HL-60 (cell line): ENCODE measurements at regions not wholly inside any gene's neighbourhood (a gene's known extent, or its start where the extent isn't known, plus 50 kb on each side); places are given as distances from the start of the nearest gene placed in this dataset.

Source experiments
- GABPA ChIP-seq: IDR thresholded peaks from 2 replicates; pipeline ENCODE4 v1.6.1; 2012; ENCODE audit warnings: low read depth
- POLR2AphosphoS5 ChIP-seq: IDR thresholded peaks from 2 replicates; pipeline ENCODE4 v1.6.1; 2012; ENCODE audit warnings: low read depth
- TF ChIP-seq, protein P1 (sequence below): IDR thresholded peaks from one replicate; pipeline ENCODE4 v1.5.1; 2011; ENCODE audit warnings: low read length, control low read depth, inconsistent platforms; ENCODE audit not compliant: insufficient read depth
- TF ChIP-seq, protein P2 (sequence below): IDR thresholded peaks from 2 replicates; pipeline ENCODE4 v1.6.1; 2012; ENCODE audit warnings: low read depth; ENCODE audit not compliant: insufficient replicate concordance

DNA sequence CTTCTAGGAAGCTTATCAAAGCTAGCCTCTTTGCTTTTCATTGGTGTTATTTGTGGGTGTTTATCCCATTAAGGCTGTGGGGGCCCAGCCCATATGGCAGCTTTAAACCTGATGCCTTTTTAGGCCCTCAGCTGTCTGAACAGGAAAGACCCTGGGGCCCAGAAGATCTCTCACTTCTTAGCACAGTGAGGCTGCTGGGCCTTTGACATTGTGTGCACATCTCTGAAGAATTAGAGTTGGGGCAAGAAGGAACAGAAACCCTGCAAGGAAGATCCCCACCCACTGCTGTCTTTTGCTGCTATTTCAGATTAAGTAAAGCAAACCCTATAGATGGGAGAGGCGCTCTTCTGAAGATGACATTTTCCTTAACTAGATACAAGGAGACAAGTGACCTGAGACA is 250.0 kb downstream of the SMAD2 start:
- TF ChIP-seq, protein P1, sequence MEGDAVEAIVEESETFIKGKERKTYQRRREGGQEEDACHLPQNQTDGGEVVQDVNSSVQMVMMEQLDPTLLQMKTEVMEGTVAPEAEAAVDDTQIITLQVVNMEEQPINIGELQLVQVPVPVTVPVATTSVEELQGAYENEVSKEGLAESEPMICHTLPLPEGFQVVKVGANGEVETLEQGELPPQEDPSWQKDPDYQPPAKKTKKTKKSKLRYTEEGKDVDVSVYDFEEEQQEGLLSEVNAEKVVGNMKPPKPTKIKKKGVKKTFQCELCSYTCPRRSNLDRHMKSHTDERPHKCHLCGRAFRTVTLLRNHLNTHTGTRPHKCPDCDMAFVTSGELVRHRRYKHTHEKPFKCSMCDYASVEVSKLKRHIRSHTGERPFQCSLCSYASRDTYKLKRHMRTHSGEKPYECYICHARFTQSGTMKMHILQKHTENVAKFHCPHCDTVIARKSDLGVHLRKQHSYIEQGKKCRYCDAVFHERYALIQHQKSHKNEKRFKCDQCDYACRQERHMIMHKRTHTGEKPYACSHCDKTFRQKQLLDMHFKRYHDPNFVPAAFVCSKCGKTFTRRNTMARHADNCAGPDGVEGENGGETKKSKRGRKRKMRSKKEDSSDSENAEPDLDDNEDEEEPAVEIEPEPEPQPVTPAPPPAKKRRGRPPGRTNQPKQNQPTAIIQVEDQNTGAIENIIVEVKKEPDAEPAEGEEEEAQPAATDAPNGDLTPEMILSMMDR: no peak
- TF ChIP-seq, protein P2, sequence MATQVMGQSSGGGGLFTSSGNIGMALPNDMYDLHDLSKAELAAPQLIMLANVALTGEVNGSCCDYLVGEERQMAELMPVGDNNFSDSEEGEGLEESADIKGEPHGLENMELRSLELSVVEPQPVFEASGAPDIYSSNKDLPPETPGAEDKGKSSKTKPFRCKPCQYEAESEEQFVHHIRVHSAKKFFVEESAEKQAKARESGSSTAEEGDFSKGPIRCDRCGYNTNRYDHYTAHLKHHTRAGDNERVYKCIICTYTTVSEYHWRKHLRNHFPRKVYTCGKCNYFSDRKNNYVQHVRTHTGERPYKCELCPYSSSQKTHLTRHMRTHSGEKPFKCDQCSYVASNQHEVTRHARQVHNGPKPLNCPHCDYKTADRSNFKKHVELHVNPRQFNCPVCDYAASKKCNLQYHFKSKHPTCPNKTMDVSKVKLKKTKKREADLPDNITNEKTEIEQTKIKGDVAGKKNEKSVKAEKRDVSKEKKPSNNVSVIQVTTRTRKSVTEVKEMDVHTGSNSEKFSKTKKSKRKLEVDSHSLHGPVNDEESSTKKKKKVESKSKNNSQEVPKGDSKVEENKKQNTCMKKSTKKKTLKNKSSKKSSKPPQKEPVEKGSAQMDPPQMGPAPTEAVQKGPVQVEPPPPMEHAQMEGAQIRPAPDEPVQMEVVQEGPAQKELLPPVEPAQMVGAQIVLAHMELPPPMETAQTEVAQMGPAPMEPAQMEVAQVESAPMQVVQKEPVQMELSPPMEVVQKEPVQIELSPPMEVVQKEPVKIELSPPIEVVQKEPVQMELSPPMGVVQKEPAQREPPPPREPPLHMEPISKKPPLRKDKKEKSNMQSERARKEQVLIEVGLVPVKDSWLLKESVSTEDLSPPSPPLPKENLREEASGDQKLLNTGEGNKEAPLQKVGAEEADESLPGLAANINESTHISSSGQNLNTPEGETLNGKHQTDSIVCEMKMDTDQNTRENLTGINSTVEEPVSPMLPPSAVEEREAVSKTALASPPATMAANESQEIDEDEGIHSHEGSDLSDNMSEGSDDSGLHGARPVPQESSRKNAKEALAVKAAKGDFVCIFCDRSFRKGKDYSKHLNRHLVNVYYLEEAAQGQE: no peak
- no peak for TF ChIP-seq POLR2AphosphoS5
- TF ChIP-seq GABPA: no peak
